ENCODE measurements at regions not wholly inside any gene's neighbourhood (a gene's known extent, or its start where the extent isn't known, plus 50 kb on each side); places are given as distances from the start of the nearest gene placed in this dataset.
"Not testable (repeated sequence)": the region's sequence is repeated elsewhere in the genome, so short reads cannot be mapped to it uniquely, and the experiment has no call there.

GRCh38 chr2:234693681-234694190 is 196.9 kb upstream of the ARL4C start:
- TF ChIP-seq CTCF, POLR2A (IDR thresholded peaks at IDR 0.05): not testable (repeated sequence)

All from lower leg skin (tissue), 3 donors.